GM12878 (cell line): ENCODE measurements at regions not wholly inside any gene's neighbourhood (a gene's known extent, or its start where the extent isn't known, plus 50 kb on each side); places are given as distances from the start of the nearest gene placed in this dataset.

Experiments
- ATF7 ChIP-seq: fragments of 450-650 bp; IDR thresholded peaks from 2 replicates; pipeline ENCODE4 v1.6.1; 2016; ENCODE audit warnings: low read depth, mild to moderate bottlenecking
- CBX3 ChIP-seq: fragments of 200-600 bp; sonication (generic); IDR thresholded peaks from 2 replicates; pipeline ENCODE4 v1.6.1; 2016; ENCODE audit warnings: low read depth, borderline replicate concordance
- CEBPB ChIP-seq, 2 experiments: fragments of 150-350 bp in 1 of 2; IDR thresholded peaks; 2 replicates each; pipeline ENCODE4 v1.6.1; 2012 to 2014; ENCODE audit warnings: low read depth in 2 of 2, low read length in 2 of 2, borderline replicate concordance in 1 of 2, inconsistent platforms in 1 of 2
- ESRRA ChIP-seq: IDR thresholded peaks from 2 replicates; pipeline ENCODE4 v1.6.1; 2012; ENCODE audit warnings: mild to moderate bottlenecking, low read length, improper control_type of control experiment
- HDAC6 ChIP-seq: fragments of 200-600 bp; sonication (generic); IDR thresholded peaks from one replicate; pipeline ENCODE4 v1.8.0; 2017; ENCODE audit warnings: antibody characterized with exemption; ENCODE audit not compliant: unreplicated experiment
- MEF2B ChIP-seq: fragments of 450-650 bp; IDR thresholded peaks from 2 replicates; pipeline ENCODE4 v1.6.1; 2018; ENCODE audit warnings: mild to moderate bottlenecking, moderate library complexity; ENCODE audit not compliant: partially characterized antibody, poor library complexity, severe bottlenecking
- NR2C2 ChIP-seq: IDR thresholded peaks from 2 replicates; pipeline ENCODE4 v1.6.1; 2011; ENCODE audit warnings: borderline replicate concordance, low read depth; ENCODE audit not compliant: control insufficient read depth, insufficient read length
- SREBF2 ChIP-seq: IDR thresholded peaks from 2 replicates; pipeline ENCODE4 v1.6.1; 2012; ENCODE audit warnings: mild to moderate bottlenecking, low read length
- TF ChIP-seq, protein P1 (sequence below): fragments of 450-650 bp; conservative IDR thresholded peaks from 2 replicates; pipeline ENCODE4 v1.6.1; 2017; ENCODE audit warnings: mild to moderate bottlenecking, moderate library complexity
- TF ChIP-seq, protein P2 (sequence below): IDR thresholded peaks from 2 replicates; pipeline ENCODE4 v1.6.1; 2011; ENCODE audit warnings: borderline replicate concordance, low read depth, mild to moderate bottlenecking, moderate library complexity, low read length; ENCODE audit not compliant: insufficient read depth, poor library complexity, severe bottlenecking
- TF ChIP-seq, protein P3 (sequence below): fragments of 450-650 bp; formaldehyde crosslinking; IDR thresholded peaks from 2 replicates; pipeline ENCODE4 v1.5.0; 2022; ENCODE audit warnings: mild to moderate bottlenecking, missing genetic modification characterization
- TF ChIP-seq, protein P4 (sequence below), 3 experiments: IDR thresholded peaks in 2 of 3; conservative IDR thresholded peaks in 1 of 3; 2 replicates each; pipeline ENCODE4 v1.5.1; 2011; ENCODE audit warnings: low read depth in 3 of 3, low read length in 3 of 3, mild to moderate bottlenecking in 3 of 3, control low read depth in 2 of 3, moderate library complexity in 2 of 3, inconsistent platforms in 1 of 3, mixed read lengths in 1 of 3; ENCODE audit not compliant: control insufficient read depth in 2 of 3, insufficient read depth in 1 of 3; ENCODE audit errors: extremely low read depth in 1 of 3
- TF ChIP-seq, protein P5 (sequence below): IDR thresholded peaks from 2 replicates; pipeline ENCODE4 v1.6.1; 2011; ENCODE audit warnings: low read depth, mild to moderate bottlenecking, low read length, moderate library complexity, borderline replicate concordance; ENCODE audit errors: extremely low read depth

DNA sequence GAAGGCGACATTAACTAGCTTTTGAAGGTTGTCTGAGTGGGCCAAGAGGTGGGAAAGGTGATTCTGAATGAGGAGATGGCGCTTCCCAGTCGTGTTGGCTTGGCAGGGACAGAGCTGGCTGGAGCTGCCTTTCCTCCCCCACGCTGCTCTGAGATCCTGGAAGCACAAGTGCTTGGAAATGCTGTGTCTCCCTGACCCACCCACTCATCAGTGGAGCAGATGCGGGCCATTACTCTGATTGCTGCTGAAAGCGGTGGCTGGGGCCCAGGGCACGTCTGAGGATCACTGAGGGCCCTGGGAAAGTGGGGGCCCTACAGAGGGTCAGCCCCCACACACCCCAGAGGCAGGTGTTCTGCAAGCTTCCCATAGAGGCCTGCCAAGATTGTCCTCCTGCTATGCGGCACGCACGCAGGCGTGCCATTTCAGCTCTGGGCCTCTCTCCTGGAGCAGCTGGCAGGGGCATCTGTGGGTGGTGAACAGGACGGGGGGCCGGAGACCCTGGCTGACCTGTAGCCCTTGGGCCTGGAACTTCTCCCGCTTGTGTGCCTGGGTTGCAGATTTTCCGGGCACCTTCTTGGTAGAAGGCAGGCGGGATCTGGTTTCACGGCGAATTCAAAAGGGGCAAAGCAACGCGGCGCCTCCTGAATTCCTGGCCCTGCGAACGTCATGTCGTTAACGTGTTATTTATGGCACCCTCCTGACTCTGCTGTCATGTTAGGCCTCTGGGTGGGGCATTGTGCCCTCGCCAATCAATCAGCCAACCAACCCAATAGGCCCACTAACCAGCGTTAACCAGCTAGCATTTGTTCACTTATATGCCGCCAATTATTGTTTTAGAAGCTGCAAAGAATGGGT is 133.8 kb upstream of the TBX3 start:
- TF ChIP-seq MEF2B: no peak
- TF ChIP-seq, protein P1, sequence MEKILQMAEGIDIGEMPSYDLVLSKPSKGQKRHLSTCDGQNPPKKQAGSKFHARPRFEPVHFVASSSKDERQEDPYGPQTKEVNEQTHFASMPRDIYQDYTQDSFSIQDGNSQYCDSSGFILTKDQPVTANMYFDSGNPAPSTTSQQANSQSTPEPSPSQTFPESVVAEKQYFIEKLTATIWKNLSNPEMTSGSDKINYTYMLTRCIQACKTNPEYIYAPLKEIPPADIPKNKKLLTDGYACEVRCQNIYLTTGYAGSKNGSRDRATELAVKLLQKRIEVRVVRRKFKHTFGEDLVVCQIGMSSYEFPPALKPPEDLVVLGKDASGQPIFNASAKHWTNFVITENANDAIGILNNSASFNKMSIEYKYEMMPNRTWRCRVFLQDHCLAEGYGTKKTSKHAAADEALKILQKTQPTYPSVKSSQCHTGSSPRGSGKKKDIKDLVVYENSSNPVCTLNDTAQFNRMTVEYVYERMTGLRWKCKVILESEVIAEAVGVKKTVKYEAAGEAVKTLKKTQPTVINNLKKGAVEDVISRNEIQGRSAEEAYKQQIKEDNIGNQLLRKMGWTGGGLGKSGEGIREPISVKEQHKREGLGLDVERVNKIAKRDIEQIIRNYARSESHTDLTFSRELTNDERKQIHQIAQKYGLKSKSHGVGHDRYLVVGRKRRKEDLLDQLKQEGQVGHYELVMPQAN: no peak
- TF ChIP-seq NR2C2: no peak
- no peak for TF ChIP-seq ATF7
- TF ChIP-seq SREBF2: no peak
- TF ChIP-seq, protein P2, sequence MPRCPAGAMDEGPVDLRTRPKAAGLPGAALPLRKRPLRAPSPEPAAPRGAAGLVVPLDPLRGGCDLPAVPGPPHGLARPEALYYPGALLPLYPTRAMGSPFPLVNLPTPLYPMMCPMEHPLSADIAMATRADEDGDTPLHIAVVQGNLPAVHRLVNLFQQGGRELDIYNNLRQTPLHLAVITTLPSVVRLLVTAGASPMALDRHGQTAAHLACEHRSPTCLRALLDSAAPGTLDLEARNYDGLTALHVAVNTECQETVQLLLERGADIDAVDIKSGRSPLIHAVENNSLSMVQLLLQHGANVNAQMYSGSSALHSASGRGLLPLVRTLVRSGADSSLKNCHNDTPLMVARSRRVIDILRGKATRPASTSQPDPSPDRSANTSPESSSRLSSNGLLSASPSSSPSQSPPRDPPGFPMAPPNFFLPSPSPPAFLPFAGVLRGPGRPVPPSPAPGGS: no peak
- TF ChIP-seq, protein P3, sequence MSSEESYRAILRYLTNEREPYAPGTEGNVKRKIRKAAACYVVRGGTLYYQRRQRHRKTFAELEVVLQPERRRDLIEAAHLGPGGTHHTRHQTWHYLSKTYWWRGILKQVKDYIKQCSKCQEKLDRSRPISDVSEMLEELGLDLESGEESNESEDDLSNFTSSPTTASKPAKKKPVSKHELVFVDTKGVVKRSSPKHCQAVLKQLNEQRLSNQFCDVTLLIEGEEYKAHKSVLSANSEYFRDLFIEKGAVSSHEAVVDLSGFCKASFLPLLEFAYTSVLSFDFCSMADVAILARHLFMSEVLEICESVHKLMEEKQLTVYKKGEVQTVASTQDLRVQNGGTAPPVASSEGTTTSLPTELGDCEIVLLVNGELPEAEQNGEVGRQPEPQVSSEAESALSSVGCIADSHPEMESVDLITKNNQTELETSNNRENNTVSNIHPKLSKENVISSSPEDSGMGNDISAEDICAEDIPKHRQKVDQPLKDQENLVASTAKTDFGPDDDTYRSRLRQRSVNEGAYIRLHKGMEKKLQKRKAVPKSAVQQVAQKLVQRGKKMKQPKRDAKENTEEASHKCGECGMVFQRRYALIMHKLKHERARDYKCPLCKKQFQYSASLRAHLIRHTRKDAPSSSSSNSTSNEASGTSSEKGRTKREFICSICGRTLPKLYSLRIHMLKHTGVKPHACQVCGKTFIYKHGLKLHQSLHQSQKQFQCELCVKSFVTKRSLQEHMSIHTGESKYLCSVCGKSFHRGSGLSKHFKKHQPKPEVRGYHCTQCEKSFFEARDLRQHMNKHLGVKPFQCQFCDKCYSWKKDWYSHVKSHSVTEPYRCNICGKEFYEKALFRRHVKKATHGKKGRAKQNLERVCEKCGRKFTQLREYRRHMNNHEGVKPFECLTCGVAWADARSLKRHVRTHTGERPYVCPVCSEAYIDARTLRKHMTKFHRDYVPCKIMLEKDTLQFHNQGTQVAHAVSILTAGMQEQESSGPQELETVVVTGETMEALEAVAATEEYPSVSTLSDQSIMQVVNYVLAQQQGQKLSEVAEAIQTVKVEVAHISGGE: no peak
- TF ChIP-seq, protein P4, sequence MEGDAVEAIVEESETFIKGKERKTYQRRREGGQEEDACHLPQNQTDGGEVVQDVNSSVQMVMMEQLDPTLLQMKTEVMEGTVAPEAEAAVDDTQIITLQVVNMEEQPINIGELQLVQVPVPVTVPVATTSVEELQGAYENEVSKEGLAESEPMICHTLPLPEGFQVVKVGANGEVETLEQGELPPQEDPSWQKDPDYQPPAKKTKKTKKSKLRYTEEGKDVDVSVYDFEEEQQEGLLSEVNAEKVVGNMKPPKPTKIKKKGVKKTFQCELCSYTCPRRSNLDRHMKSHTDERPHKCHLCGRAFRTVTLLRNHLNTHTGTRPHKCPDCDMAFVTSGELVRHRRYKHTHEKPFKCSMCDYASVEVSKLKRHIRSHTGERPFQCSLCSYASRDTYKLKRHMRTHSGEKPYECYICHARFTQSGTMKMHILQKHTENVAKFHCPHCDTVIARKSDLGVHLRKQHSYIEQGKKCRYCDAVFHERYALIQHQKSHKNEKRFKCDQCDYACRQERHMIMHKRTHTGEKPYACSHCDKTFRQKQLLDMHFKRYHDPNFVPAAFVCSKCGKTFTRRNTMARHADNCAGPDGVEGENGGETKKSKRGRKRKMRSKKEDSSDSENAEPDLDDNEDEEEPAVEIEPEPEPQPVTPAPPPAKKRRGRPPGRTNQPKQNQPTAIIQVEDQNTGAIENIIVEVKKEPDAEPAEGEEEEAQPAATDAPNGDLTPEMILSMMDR (IDR thresholded peaks at IDR 0.05 in 2 of 3, conservative IDR thresholded peaks at IDR 0.05 in 1 of 3; ENCODE audit: control insufficient read depth in 2 of 3, extremely low read depth in 1 of 3, insufficient read depth in 1 of 3, low read depth in 3 of 3, low read length in 3 of 3): no peak
- no peak for TF ChIP-seq HDAC6
- TF ChIP-seq, protein P5, sequence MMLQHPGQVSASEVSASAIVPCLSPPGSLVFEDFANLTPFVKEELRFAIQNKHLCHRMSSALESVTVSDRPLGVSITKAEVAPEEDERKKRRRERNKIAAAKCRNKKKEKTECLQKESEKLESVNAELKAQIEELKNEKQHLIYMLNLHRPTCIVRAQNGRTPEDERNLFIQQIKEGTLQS: no peak
- TF ChIP-seq ESRRA: no peak
- no peak for TF ChIP-seq CBX3
- TF ChIP-seq CEBPB (IDR thresholded peaks at IDR 0.05; ENCODE audit: borderline replicate concordance in 1 of 2, low read depth in 2 of 2, low read length in 2 of 2): no peak
